Retinal pigment epithelial cell (primary cell): ENCODE measurements at regions not wholly inside any gene's neighbourhood (a gene's known extent, or its start where the extent isn't known, plus 50 kb on each side); places are given as distances from the start of the nearest gene placed in this dataset.

Experiments
- DNase-seq: peaks from one replicate; pipeline ENCODE4 v3.0.0-alpha.2; 2010; ENCODE audit warnings: low read depth
- H3K4me3 ChIP-seq: 2 replicates; pipeline ENCODE4 v1.5.1; 2011; ENCODE audit warnings: mild to moderate bottlenecking, low read length, control low read depth, moderate library complexity
- TF ChIP-seq, protein P1 (sequence below): conservative IDR thresholded peaks from 2 replicates; pipeline ENCODE4 v1.5.1; 2011; ENCODE audit warnings: low read depth, low read length, control low read depth, inconsistent platforms

DNA sequence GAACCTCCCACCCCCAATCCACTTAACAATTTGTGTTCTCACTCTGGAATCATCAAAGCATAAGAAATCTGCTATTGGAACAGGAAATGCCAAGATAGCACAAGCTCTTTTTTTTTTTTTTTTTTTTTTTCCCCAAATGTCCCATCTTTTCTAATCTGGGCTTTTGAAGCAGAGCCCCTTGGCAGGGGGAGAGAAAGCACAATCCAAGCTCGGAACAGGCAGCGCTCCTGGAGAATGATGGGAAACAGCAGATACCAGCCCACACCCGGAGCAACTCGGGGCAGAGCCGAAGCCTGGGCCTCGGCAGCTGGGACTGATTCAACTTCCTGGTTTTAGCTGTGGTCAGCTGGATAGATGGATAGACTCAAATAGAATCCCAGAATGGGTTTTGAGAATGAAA lies 235.1 kb downstream of the QDPR start:
- no peak for DNase-seq
- TF ChIP-seq, protein P1, sequence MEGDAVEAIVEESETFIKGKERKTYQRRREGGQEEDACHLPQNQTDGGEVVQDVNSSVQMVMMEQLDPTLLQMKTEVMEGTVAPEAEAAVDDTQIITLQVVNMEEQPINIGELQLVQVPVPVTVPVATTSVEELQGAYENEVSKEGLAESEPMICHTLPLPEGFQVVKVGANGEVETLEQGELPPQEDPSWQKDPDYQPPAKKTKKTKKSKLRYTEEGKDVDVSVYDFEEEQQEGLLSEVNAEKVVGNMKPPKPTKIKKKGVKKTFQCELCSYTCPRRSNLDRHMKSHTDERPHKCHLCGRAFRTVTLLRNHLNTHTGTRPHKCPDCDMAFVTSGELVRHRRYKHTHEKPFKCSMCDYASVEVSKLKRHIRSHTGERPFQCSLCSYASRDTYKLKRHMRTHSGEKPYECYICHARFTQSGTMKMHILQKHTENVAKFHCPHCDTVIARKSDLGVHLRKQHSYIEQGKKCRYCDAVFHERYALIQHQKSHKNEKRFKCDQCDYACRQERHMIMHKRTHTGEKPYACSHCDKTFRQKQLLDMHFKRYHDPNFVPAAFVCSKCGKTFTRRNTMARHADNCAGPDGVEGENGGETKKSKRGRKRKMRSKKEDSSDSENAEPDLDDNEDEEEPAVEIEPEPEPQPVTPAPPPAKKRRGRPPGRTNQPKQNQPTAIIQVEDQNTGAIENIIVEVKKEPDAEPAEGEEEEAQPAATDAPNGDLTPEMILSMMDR = no peak
- H3K4me3 ChIP-seq = no peak overlapping the region

DNA sequence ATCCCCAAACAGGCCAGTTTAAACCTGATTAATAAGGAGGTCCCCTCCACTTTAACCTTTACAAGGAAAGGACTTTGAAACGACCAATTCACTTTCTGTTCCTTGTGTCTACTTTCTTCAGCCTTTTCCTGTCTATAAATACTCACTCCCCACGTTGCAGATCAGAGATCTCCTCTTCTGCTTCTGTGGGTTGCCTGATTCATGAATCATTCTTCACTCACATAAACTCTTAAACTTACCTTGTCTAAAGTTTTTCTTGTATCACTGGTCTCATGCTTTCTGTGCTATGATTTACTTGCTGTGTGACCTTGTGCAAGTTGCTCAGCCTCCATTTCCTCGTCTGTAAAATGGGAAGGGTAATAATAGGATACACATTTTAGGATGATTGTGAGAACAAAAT lies 236.1 kb downstream of the QDPR start:
- TF ChIP-seq, protein P1 = no peak
- no peak for DNase-seq
- H3K4me3 ChIP-seq = no peak overlapping the region

DNA sequence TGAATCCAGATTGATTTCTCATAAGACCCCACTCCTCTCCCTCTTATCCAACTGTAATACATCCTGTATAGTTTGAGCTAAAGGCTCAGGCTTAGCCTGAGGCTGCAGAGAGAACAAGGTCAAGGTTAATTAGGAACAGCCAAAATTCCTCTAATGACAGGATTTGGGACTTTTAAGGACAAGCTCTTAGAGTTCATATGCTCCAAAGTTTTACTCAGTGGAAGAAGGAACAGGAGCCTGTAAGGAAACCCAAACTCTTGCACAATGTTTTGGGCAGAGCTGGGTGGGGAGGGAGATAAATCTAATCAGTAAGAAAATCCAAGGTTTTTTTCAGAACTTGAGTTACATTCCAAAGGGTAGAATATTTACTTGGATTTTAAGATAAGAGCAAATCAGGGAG lies 238.8 kb downstream of the QDPR start:
- H3K4me3 ChIP-seq = no peak overlapping the region
- TF ChIP-seq, protein P1 = no peak
- DNase-seq = no peak

DNA sequence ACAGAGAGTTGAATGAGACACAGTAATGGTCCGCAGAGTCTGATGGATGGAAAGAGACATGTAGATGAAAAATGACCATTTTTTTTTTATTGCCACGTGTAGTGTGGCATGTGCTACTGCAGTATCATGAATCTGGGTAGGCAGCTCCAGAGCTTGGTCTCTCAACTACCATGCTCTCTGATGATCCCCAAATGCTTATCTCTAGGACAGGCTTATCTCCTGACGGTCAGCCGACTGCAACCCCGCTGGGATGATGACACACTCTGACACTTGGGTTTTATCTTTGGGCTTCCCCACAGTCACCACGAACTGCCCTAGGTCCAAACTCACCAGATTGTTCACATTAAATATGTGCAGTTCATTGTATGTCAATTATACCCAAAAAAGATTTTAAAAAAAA lies 239.7 kb downstream of the QDPR start:
- TF ChIP-seq, protein P1 = no peak
- DNase-seq = no peak
- H3K4me3 ChIP-seq = no peak overlapping the region

DNA sequence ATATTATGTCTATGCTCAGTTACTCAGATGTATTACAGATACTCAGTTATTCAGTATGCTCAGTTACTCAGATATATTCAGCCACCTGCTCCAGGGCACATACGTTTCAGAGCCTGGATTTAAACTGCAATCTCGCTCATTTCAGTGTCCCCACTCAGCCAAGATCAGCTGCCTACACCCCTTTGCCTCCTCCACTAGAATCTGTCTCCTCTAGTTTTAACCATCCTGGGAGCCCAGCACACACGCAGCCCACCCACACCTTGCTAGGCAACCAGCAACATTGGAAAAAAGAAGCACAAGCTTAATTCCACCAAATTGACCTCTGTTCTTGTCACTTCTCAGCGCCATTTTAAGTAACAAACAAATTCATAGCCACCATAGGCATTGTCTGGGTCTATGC lies 246.2 kb downstream of the QDPR start:
- no peak overlapping the region for H3K4me3 ChIP-seq
- TF ChIP-seq, protein P1 = no peak
- DNase-seq = no peak

DNA sequence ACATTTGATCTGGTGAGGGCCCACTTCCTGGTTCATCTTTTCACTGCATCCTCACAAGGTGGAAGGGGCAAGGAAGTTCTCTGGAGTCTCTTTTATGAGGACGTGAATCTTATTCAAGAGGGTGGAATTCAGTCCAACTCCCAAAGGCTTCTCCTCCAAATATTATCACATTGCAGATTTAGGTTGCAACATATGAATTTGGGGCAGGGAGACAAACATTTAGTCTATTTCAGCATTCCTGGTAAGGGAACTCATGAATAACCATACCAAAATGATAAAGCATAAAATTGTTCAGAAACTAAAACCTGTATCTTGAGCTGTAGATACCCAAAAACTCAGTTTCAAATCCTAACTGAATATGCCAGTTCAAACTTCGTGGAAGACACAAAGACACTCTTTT lies 246.8 kb downstream of the QDPR start:
- DNase-seq = no peak
- TF ChIP-seq, protein P1 = no peak
- H3K4me3 ChIP-seq = no peak overlapping the region

DNA sequence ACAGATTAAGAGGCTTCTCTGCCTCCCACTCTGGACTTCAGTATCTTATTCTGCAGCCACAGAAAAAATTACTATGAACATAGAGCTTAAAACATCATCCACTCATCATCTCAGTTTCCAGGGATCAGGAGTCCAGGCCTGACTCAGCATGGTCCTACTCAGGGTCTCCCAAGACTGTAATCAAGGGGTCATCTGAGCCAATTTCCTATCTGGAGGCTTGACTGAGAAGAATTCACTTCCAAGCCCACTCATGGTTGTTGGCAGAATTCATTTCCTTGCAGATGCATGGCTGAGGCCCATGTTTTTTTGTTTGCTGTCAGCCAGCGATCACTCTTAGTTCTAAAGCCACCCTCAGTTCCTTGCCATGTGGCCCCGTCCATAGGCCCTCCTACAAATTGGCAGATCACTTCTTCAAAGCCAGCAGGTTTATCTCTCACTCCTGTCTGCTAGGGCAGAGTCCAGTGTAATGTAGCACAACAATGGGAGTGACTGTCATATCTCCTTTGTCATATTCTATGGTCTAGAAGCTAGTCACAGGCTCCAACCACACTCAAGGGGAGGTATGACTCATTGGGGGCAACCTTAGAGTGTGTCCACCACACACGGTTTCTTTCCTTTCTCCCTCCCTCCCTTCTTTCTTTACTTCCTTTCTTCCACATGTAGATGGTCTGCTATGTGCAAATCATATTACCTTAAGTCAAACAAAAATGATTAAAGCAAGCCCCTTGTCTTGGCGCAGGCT lies 251.6 kb downstream of the QDPR start:
- TF ChIP-seq, protein P1 = no peak
- no peak for DNase-seq
- no peak overlapping the region for H3K4me3 ChIP-seq
